Heart left ventricle (tissue), 16 donors: ENCODE measurements at regions not wholly inside any gene's neighbourhood (a gene's known extent, or its start where the extent isn't known, plus 50 kb on each side); places are given as distances from the start of the nearest gene placed in this dataset.
"Not testable (repeated sequence)": the region's sequence is repeated elsewhere in the genome, so short reads cannot be mapped to it uniquely, and the experiment has no call there.

Experiments used
- ATAC-seq, 4 donors: fragments of 200-7000 bp; cut with Tn5 transposase; one replicate each; pipeline ENCODE4 v1.9.1; 2020 to 2022; ENCODE audit warnings: moderate library complexity in 4 of 4, mild to moderate bottlenecking in 3 of 4, moderate number of reproducible peaks in 1 of 4
- DNase-seq, 5 donors: peaks; one replicate each; pipeline ENCODE4 v3.0.0-alpha.2; 2020
- H3K27ac ChIP-seq, 12 donors: fragments of 200-600 bp; sonication (generic) in 4 of 12; one replicate each; pipeline versions ENCODE4 v1.5.0 to v1.8.0; 2016 to 2022; ENCODE audit warnings: mild to moderate bottlenecking in 2 of 12
- H3K27me3 ChIP-seq, 9 donors: fragments of 200-600 bp; sonication (generic) in 2 of 9; one replicate each; pipeline versions ENCODE4 v1.5.1 to v1.8.0; 2016 to 2022; ENCODE audit warnings: mild to moderate bottlenecking in 3 of 9
- H3K36me3 ChIP-seq, 9 donors: fragments of 200-600 bp; sonication (generic) in 2 of 9; one replicate each; pipeline versions ENCODE4 v1.5.0 to v1.8.0; 2018 to 2022; ENCODE audit warnings: mild to moderate bottlenecking in 2 of 9
- H3K4me1 ChIP-seq, 12 donors: fragments of 200-600 bp; sonication (generic) in 4 of 12; one replicate each; pipeline versions ENCODE4 v1.5.0 to v1.8.0; 2016 to 2022; ENCODE audit warnings: mild to moderate bottlenecking in 3 of 12
- H3K4me3 ChIP-seq, 12 donors: fragments of 200-600 bp; sonication (generic) in 4 of 12; one replicate each; pipeline versions ENCODE4 v1.5.0 to v1.8.0; 2017 to 2022; ENCODE audit warnings: mild to moderate bottlenecking in 9 of 12, moderate library complexity in 4 of 12
- H3K9me3 ChIP-seq, 12 donors: fragments of 200-600 bp; sonication (generic) in 4 of 12; one replicate each; pipeline versions ENCODE4 v1.5.0 to v1.8.0; 2016 to 2022; ENCODE audit warnings: mild to moderate bottlenecking in 1 of 12
- CTCF ChIP-seq, 12 donors: fragments of 200-600 bp; sonication (generic) in 4 of 12; IDR thresholded peaks; one replicate each; pipeline versions ENCODE4 v1.5.0 to v1.8.0; 2018 to 2022; ENCODE audit warnings: antibody characterized with exemption in 12 of 12, mild to moderate bottlenecking in 5 of 12
- POLR2A ChIP-seq, 2 donors: fragments of 450-650 bp; IDR thresholded peaks; one replicate each; pipeline ENCODE4 v1.6.1; 2017; ENCODE audit warnings: antibody characterized with exemption in 2 of 2, mild to moderate bottlenecking in 2 of 2, moderate library complexity in 2 of 2
- WGBS, 4 donors: extraction: QIAGEN DNeasy Blood & Tissue Kit in 2 of 4; methylation state at CpG; one replicate each; pipeline versions ENCODE4 v1.1.5 to v1.1.7; 2013 to 2018; 5-methylcytosine and 5-hydroxymethylcytosine counted together
- intact Hi-C, 10 donors: fragments of 100-400 bp; cut with DNase I; formaldehyde crosslinking; loops; one replicate each; pipeline versions ENCODE4 v1.11.1 to v1.14.2; 2022
- donor health status: ischemic (EF 13 %, LVEDD 7.1; RV severe dilation, severe dysfunction).
- donor health status: healthy with polysubstance abuse.
- donor health status: DM: no; HTN: yes; CAD: no.
- donor health status: DM: no; HTN: no; CAD: no.
- donor health status: ischemic (EF 25% LVEDD 6.9; RV normal size, moderate dysfunction).
- donor health status: ischemic (EF 25% LVEDD 5.7; RV mildly dilated, moderate dysfunction).
- donor health status: healthy.
- donor health status: DM: yes; HTN: yes; CAD: no.
- donor health status: ischemic (EF 35%, LVEDD 5.7; RV mildly dilated, moderate dysfunction).
- donor health status: nonischemic (EF 11% LVEDD 7.7; RV severe dilation, severe dysfunction).
- donor health status: DM: yes; HTN: yes; CAD: no.
- donor health status: PGD.
- donor health status: ischemic (EF 29% LVEDD 5.4; RV normal size, mild dysfunction).
- donor health status: nonischemic (EF 23%, LVEDD 6.1; RV moderate dilation, normal function).

- peaks cover 0 to 2% (median 0%) of the 10 kb centered on the region in 12 donors for H3K9me3 ChIP-seq
- intact Hi-C loops: no loop called here
- DNase-seq (no peak), ATAC-seq (no peak)
- H3K36me3 ChIP-seq: no peaks in the 10 kb centered on the region
- no peaks in the 10 kb centered on the region for H3K4me1 ChIP-seq
- no peak overlapping the region for H3K27ac ChIP-seq
- WGBS, 4 donors: 62 to 75% (median 72%) methylated on average over 1 of the region's 1 CpG
- no peak overlapping the region for H3K4me3 ChIP-seq
- H3K27me3 ChIP-seq: no peaks in the 10 kb centered on the region
- TF ChIP-seq CTCF (IDR thresholded peaks at IDR 0.05) (no peak), POLR2A (IDR thresholded peaks at IDR 0.05) (no peak)
These were observed 815.4 kb upstream of the PCDH10 start for GRCh38 chr4:132333724-132334047.

- Histone ChIP-seq H3K36me3 (no peaks in the 10 kb centered on the region), H3K27me3 (no peaks in the 10 kb centered on the region), H3K9me3 (peaks cover 0 to 4% (median 0%) of the 10 kb centered on the region in 12 donors), H3K4me3 (no peak overlapping the region), H3K4me1 (no peaks in the 10 kb centered on the region), H3K27ac (no peak overlapping the region)
- DNase-seq: no peak
- no peak for TF ChIP-seq POLR2A (IDR thresholded peaks at IDR 0.05)
- intact Hi-C loops: no loop called here
- 33 to 51% (median 43%) methylated on average over 3 of the region's 3 CpGs for WGBS, 4 donors
- ATAC-seq: no peak
These were observed 815.0 kb upstream of the PCDH10 start for GRCh38 chr4:132334081-132334480.

- Histone ChIP-seq H3K4me1 (no peaks in the 10 kb centered on the region), H3K27ac (no peak overlapping the region), H3K9me3 (peaks cover 0 to 11% (median 0%) of the 10 kb centered on the region in 12 donors), H3K36me3 (no peaks in the 10 kb centered on the region), H3K4me3 (no peak overlapping the region), H3K27me3 (no peaks in the 10 kb centered on the region)
- WGBS, 4 donors: 94 to 96% (median 94%) methylated on average over 21 to 32 of the region's 32 CpGs
- TF ChIP-seq CTCF (IDR thresholded peaks at IDR 0.05): no peak
- TF ChIP-seq POLR2A (IDR thresholded peaks at IDR 0.05): no peak
- intact Hi-C loops: no loop called here
- DNase-seq: no peak
- no peak for ATAC-seq
These were observed 803.9 kb upstream of the PCDH10 start for GRCh38 chr4:132344924-132345828.

- 82 to 91% (median 87%) methylated on average over 1 of the region's 1 CpG for WGBS, 4 donors
- Histone ChIP-seq H3K36me3 (no peaks in the 10 kb centered on the region), H3K27ac (no peak overlapping the region), H3K27me3 (no peaks in the 10 kb centered on the region), H3K4me1 (no peaks in the 10 kb centered on the region), H3K4me3 (no peak overlapping the region), H3K9me3 (peaks cover 0 to 11% (median 0%) of the 10 kb centered on the region in 12 donors)
- intact Hi-C loops: no loop called here
- TF ChIP-seq POLR2A (IDR thresholded peaks at IDR 0.05) (no peak), CTCF (IDR thresholded peaks at IDR 0.05) (no peak)
- no peak for DNase-seq
- ATAC-seq: no peak
These were observed 803.1 kb upstream of the PCDH10 start for GRCh38 chr4:132346016-132346415.

- intact Hi-C loops, H3K27me3 ChIP-seq, H3K27ac ChIP-seq, H3K36me3 ChIP-seq, DNase-seq, H3K4me1 ChIP-seq, H3K4me3 ChIP-seq, ATAC-seq: not testable (repeated sequence)
- H3K9me3 ChIP-seq: peaks cover 0 to 19% (median 2%) of the 10 kb centered on the region in 12 donors
- WGBS, 4 donors: 67 to 79% (median 70%) methylated on average over 3 of the region's 3 CpGs
These were observed 797.5 kb upstream of the PCDH10 start for GRCh38 chr4:132351606-132352005.
